ENCODE measurements at regions not wholly inside any gene's neighbourhood (a gene's known extent, or its start where the extent isn't known, plus 50 kb on each side); places are given as distances from the start of the nearest gene placed in this dataset.
"Not testable (repeated sequence)": the region's sequence is repeated elsewhere in the genome, so short reads cannot be mapped to it uniquely, and the experiment has no call there.

GRCh38 chr9:135282808-135283207 is 195.3 kb downstream of the OLFM1 start:
- TF ChIP-seq CTCF (IDR thresholded peaks at IDR 0.05), result no peak
- Mint-ChIP-seq H3K36me3 (ENCODE audit: low read depth) (no peaks in the 10 kb centered on the region), H3K4me3 (ENCODE audit: unreplicated experiment) (no peak overlapping the region), H3K27ac (ENCODE audit: unreplicated experiment) (no peak overlapping the region), H3K4me1 (ENCODE audit: low read depth) (no peaks in the 10 kb centered on the region), H3K27me3 (ENCODE audit: low read depth) (peaks cover 23% of the 10 kb centered on the region), H3K9me3 (ENCODE audit: low read depth) (no peaks in the 10 kb centered on the region)
- peak; percentile 86 for DNase-seq (ENCODE audit: low spot score)

- no peak for TF ChIP-seq CTCF (IDR thresholded peaks at IDR 0.05)
- Mint-ChIP-seq H3K9me3 (ENCODE audit: low read depth) (no peaks in the 10 kb centered on the region), H3K36me3 (ENCODE audit: low read depth) (no peaks in the 10 kb centered on the region), H3K4me3 (ENCODE audit: unreplicated experiment) (no peak overlapping the region), H3K4me1 (ENCODE audit: low read depth) (no peaks in the 10 kb centered on the region), H3K27ac (ENCODE audit: unreplicated experiment) (no peak overlapping the region), H3K27me3 (ENCODE audit: low read depth) (peaks cover 19% of the 10 kb centered on the region)
- no peak for DNase-seq (ENCODE audit: low spot score)
These were observed 195.9 kb upstream of the PPP1R26 start for GRCh38 chr9:135283671-135284070.

- peaks cover 22% of the 10 kb centered on the region for H3K27me3 Mint-ChIP-seq (ENCODE audit: low read depth)
- TF ChIP-seq CTCF (IDR thresholded peaks at IDR 0.05), result no peak
- DNase-seq (ENCODE audit: low spot score), result peak; percentile 72
- H3K4me1 Mint-ChIP-seq (ENCODE audit: low read depth), result no peaks in the 10 kb centered on the region
- H3K4me3 Mint-ChIP-seq (ENCODE audit: unreplicated experiment), result no peak overlapping the region
- no peaks in the 10 kb centered on the region for H3K9me3 Mint-ChIP-seq (ENCODE audit: low read depth)
- H3K27ac Mint-ChIP-seq (ENCODE audit: unreplicated experiment), result no peak overlapping the region
- H3K36me3 Mint-ChIP-seq (ENCODE audit: low read depth), result no peaks in the 10 kb centered on the region
These were observed 195.0 kb upstream of the PPP1R26 start for GRCh38 chr9:135284386-135285134.

- H3K27me3 Mint-ChIP-seq (ENCODE audit: low read depth), result peaks cover 30% of the 10 kb centered on the region
- not testable (repeated sequence) for H3K4me3 Mint-ChIP-seq (ENCODE audit: unreplicated experiment); H3K9me3 Mint-ChIP-seq (ENCODE audit: low read depth); H3K36me3 Mint-ChIP-seq (ENCODE audit: low read depth); H3K4me1 Mint-ChIP-seq (ENCODE audit: low read depth); DNase-seq (ENCODE audit: low spot score); H3K27ac Mint-ChIP-seq (ENCODE audit: unreplicated experiment)
These were observed 193.2 kb upstream of the PPP1R26 start for GRCh38 chr9:135286187-135286925.

- no peak for DNase-seq (ENCODE audit: low spot score)
- no peak overlapping the region for H3K4me3 Mint-ChIP-seq (ENCODE audit: unreplicated experiment)
- H3K4me1 Mint-ChIP-seq (ENCODE audit: low read depth), result no peaks in the 10 kb centered on the region
- no peak for TF ChIP-seq CTCF (IDR thresholded peaks at IDR 0.05)
- H3K27ac Mint-ChIP-seq (ENCODE audit: unreplicated experiment), result no peak overlapping the region
- H3K36me3 Mint-ChIP-seq (ENCODE audit: low read depth), result no peaks in the 10 kb centered on the region
- no peaks in the 10 kb centered on the region for H3K9me3 Mint-ChIP-seq (ENCODE audit: low read depth)
- peaks cover 30% of the 10 kb centered on the region for H3K27me3 Mint-ChIP-seq (ENCODE audit: low read depth)
These were observed 192.6 kb upstream of the PPP1R26 start for GRCh38 chr9:135286961-135287360.
